ENCODE measurements at regions not wholly inside any gene's neighbourhood (a gene's known extent, or its start where the extent isn't known, plus 50 kb on each side); places are given as distances from the start of the nearest gene placed in this dataset.

- DNase-seq (ENCODE audit: low read depth): no peak
- H3K4me3 ChIP-seq (ENCODE audit: low read depth, low read length): no peak overlapping the region
- TF ChIP-seq CTCF (IDR thresholded peaks at IDR 0.05; ENCODE audit: insufficient read depth, low read depth, low read length, missing control alignments): no peak
These were observed 302.3 kb upstream of the JAG1 start for GRCh38 chr20:10976051-10976450.

GRCh38 chr20:10978019-10978702 is 304.4 kb upstream of the JAG1 start:
- no peak overlapping the region for H3K4me3 ChIP-seq (ENCODE audit: low read depth, low read length)
- TF ChIP-seq CTCF (IDR thresholded peaks at IDR 0.05; ENCODE audit: insufficient read depth, low read depth, low read length, missing control alignments): no peak
- no peak for DNase-seq (ENCODE audit: low read depth)

GRCh38 chr20:10978713-10979112 is 304.9 kb upstream of the JAG1 start:
- no peak for TF ChIP-seq CTCF (IDR thresholded peaks at IDR 0.05; ENCODE audit: insufficient read depth, low read depth, low read length, missing control alignments)
- no peak for DNase-seq (ENCODE audit: low read depth)
- no peak overlapping the region for H3K4me3 ChIP-seq (ENCODE audit: low read depth, low read length)

GRCh38 chr20:10982692-10983091 is 308.9 kb upstream of the JAG1 start:
- TF ChIP-seq CTCF (IDR thresholded peaks at IDR 0.05; ENCODE audit: insufficient read depth, low read depth, low read length, missing control alignments): no peak
- no peak for DNase-seq (ENCODE audit: low read depth)
- no peak overlapping the region for H3K4me3 ChIP-seq (ENCODE audit: low read depth, low read length)

- no peak overlapping the region for H3K4me3 ChIP-seq (ENCODE audit: low read depth, low read length)
- TF ChIP-seq CTCF (IDR thresholded peaks at IDR 0.05; ENCODE audit: insufficient read depth, low read depth, low read length, missing control alignments): no peak
- no peak for DNase-seq (ENCODE audit: low read depth)
These were observed 310.5 kb upstream of the JAG1 start for GRCh38 chr20:10984294-10984693.

- no peak for TF ChIP-seq CTCF (IDR thresholded peaks at IDR 0.05; ENCODE audit: insufficient read depth, low read depth, low read length, missing control alignments)
- DNase-seq (ENCODE audit: low read depth): no peak
- no peak overlapping the region for H3K4me3 ChIP-seq (ENCODE audit: low read depth, low read length)
These were observed 311.1 kb upstream of the JAG1 start for GRCh38 chr20:10984913-10985312.

GRCh38 chr20:10985536-10985935 is 311.7 kb upstream of the JAG1 start:
- no peak for TF ChIP-seq CTCF (IDR thresholded peaks at IDR 0.05; ENCODE audit: insufficient read depth, low read depth, low read length, missing control alignments)
- H3K4me3 ChIP-seq (ENCODE audit: low read depth, low read length): no peak overlapping the region
- DNase-seq (ENCODE audit: low read depth): no peak
